COLO668 (cell line): ENCODE measurements at regions not wholly inside any gene's neighbourhood (a gene's known extent, or its start where the extent isn't known, plus 50 kb on each side); places are given as distances from the start of the nearest gene placed in this dataset.

Experiments
- DNase-seq: peaks from one replicate; lab custom pipeline; 2025; ENCODE audit not compliant: unreplicated experiment; lab: John Stamatoyannopoulos, UW

DNA sequence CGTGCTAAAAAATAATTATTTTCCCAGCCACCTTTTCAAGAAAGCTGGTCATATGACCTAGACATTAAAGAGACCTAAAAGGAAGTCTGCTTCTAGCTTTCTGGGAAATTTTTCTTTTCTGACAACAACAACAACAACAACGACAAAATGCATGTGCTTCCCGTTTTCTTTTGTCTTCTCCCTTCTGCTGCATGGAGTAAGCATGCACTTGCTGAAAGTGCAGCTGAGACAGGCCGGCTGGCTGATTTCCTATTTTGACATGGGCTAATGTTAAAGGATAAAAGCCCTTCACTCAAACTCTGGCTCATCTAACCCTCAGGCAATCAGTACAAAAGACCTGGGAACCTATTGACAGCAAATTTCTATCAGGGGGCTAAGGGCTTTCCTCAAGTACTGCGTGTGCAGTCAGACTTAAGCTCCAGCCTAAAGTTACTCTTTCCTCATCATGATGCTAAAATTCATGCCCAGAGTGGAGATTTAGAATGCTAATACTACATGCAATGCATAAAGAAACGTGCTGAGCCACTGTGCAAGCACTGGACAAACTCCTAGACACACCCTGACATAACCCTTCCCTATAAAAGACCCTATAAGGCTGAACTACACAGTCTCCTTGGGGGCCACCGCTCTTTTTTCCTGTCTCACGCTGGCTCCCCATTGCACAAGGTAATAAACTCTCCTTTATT lies 811.1 kb downstream of the UQCRFS1 start:
- no peak for DNase-seq

- no peak for DNase-seq
Measured at GRCh38 chr19:28400953-28401671, 811.8 kb downstream of the UQCRFS1 start.

DNA sequence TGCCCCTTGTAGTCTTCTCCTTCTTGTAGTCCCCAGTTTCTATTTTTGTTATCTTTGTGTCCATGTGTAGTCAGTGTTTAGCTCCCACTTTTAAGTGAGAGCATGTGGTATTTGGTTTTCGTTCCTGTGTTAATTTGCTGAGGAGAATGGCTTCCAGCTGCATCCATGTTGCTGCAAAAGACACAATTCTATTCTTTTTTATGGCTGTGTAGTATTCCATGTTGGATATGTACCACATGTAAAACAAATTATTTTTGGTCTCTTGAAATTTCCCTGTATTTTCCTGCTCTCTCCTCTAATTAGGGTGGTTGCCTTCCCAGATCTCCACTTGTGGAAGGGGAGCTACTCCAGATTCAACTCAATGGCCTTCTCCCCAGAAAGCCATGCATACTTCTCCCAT lies 813.8 kb downstream of the UQCRFS1 start:
- DNase-seq = no peak

DNA sequence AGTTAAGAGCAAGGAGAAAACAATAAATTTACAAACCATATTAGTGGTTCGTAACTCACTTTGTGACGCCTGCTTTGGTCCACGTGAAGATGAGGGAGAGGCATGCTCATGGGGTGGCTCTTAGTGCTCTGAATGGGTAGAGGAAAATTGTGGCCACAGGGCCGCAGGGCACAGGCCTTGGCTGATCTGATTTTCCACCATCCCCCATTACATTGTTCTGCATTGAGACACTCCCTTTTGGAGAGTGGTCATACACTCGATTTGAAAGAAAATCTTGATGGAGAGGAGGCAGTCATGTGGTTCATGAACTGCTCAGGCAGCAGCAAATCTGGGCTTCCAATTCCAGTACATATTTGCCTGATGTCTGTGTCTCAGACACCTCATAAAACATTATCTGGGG lies 815.2 kb downstream of the UQCRFS1 start:
- no peak for DNase-seq

DNA sequence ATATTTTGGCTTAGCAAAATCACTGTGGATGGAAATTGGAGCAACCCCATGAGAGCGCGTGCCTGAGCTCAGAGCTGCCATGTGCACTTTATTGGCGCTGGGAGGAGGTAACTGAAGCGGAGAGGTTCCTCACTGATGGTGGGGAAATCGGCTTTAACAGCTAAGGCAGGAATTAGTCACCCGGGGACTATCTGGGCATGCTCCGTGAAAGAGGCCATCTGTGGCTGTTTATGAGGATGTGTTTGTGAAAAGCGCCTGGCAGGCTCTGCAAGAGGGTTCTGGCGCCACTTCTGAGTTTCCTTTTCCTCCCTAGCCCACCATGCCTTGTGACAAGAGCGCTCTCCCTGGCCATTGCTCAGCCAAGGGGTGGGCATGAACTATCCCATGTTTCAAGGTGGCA lies 815.6 kb downstream of the UQCRFS1 start:
- DNase-seq = no peak

GRCh38 chr19:28396287-28396831 lies 816.6 kb downstream of the UQCRFS1 start:
- DNase-seq = no peak

DNA sequence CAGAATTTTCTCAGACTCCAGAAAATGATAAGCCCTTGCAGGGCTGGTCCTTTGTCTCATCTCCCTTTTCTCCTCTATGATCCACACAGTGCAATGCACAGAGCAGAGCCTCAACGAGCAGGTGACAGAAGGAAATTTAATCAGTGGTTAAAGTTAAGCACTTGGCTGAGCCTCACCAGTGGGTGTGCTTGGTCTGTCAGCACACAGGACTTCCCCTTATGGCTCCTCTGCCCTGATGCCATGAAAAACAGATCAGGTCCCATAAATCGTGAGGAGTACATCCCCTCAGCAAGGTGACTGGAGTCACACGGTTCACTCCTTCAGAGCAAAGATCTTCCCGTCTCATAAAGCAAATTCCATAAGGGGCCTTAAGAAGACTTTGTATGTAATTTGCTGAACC lies 818.2 kb downstream of the UQCRFS1 start:
- no peak for DNase-seq

- DNase-seq = no peak
Measured at GRCh38 chr19:28393574-28394336, 819.2 kb downstream of the UQCRFS1 start.

- no peak for DNase-seq
Measured at GRCh38 chr19:28388988-28389387, 824.0 kb downstream of the UQCRFS1 start.

GRCh38 chr19:28387507-28387906 lies 825.4 kb downstream of the UQCRFS1 start:
- no peak for DNase-seq

GRCh38 chr19:28386470-28386869 lies 826.5 kb downstream of the UQCRFS1 start:
- no peak for DNase-seq

DNA sequence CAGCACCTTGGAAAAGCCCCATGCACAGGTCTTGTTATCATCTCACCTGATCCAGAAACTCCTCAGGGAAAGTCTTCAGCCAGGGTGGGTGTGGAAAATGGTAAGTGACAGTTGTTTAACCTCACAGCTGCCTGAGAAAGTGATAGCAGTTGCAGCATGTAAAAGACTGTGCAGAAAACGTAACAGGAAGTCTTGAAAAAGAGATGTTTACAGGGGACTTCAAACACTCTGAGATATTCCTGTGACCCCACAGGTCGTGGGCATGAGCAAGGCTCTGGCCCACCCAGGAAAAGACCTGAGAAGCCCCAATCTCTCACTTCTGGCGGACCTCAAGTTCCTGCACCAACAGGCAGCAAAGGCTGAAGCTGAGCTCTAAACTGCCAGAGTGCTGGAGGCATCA lies 826.9 kb downstream of the UQCRFS1 start:
- DNase-seq = no peak

DNA sequence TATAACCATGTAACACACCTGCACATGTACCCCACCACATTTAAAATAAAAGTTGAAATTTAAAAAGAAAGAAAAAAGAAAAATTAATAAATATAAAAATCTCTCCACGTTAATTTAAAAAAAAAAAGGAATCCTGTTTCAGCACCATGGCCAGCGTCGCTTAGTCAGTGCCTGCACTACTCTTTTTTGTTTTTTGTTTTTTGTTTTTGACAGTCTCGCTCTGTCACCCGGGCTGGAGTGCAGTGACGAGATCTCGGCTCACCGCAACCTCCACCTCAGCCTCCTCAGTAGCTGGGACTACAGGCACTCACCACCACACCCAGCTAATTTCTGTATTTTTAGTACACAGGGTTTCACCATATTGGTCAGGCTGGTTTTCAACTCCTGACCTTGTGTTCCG lies 835.9 kb downstream of the UQCRFS1 start:
- DNase-seq = no peak

GRCh38 chr19:28374971-28375370 lies 838.0 kb downstream of the UQCRFS1 start:
- DNase-seq = no peak

- no peak for DNase-seq
Measured at GRCh38 chr19:28372576-28373247, 840.2 kb downstream of the UQCRFS1 start.

GRCh38 chr19:28367146-28367545 lies 845.8 kb downstream of the UQCRFS1 start:
- DNase-seq = no peak

DNA sequence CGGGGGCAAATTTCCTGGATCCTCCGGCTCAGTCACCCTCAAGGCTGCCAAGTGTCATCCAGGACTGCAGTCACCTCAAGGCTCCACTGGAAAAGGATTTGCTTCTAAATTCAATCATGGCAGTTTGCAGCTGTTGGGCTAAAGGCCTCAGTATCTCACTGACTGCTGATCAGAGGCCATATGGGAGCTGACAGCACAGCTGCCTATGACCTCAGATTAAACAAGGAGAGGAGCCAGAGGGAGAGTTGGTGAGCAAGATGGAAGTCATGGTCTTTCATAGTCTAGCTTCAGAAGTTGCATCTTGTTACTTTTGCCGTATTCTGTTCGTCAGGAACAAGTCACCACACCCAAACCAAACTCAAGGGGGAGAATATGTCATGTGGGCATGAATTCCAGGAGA lies 849.7 kb downstream of the UQCRFS1 start:
- no peak for DNase-seq

DNA sequence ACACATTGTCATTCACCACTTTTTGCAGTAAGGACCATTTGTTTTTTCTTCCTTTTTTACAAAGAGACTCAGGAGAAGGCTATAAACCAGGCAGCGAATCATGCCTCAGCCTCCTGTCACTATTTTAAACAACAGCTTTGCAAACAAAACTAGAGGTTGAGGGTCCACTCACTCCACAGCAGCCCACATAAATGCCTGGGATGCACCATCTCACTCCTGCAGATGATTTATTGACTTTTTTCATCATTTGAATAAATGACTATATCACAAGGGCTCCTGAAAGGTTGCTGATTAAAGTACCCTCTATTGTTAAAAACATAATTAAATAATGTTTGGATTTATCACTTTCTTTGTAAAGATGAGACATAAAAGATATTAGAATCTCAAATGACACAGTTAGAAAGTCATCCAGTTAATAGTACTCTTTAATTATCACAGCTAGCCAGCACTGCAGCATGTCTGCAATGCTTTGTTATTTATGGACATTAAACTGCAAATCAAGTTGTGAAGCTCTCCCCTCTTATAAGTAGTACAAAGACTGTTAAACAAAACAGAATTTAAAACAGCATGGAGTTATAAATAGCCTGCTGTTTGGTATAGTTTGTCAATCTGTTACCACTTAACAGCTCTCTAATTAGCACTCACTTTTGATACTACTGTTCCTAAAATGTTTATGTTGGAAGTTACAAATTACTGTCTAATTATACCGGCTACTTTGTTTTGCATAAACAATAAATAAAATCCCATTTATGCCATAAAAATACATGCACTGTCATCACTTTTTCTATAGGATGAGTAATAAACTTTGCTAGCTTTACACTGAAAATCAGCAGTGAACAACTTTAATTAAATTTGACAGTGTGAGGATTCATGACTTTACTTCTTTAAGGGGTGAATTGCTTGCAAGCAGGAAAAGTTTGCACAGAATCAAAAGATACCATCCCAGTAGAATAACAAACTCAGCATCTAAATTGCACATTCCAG lies 853.2 kb downstream of the UQCRFS1 start:
- DNase-seq = no peak

DNA sequence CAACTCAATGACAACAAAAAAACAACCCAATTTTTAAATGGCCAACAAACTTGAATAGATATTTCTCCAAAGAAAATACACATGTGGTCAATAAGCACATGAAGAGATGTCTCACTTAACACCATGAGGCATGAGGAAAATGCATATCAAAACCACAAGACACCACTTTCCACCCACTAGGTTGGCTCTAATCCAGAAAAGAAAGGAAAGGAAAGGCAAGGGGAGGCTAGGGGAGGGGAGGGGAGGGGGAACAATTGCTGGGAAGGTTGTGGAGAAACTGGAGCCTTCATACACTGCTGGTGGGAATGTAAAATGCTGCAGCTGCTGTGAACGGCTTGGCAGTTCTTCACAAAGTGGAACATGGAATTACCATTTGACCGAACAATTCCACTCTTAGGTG lies 854.3 kb downstream of the UQCRFS1 start:
- no peak for DNase-seq

GRCh38 chr19:28351761-28352160 lies 861.2 kb downstream of the UQCRFS1 start:
- DNase-seq = no peak
